ENCODE measurements at regions not wholly inside any gene's neighbourhood (a gene's known extent, or its start where the extent isn't known, plus 50 kb on each side); places are given as distances from the start of the nearest gene placed in this dataset.

DNA sequence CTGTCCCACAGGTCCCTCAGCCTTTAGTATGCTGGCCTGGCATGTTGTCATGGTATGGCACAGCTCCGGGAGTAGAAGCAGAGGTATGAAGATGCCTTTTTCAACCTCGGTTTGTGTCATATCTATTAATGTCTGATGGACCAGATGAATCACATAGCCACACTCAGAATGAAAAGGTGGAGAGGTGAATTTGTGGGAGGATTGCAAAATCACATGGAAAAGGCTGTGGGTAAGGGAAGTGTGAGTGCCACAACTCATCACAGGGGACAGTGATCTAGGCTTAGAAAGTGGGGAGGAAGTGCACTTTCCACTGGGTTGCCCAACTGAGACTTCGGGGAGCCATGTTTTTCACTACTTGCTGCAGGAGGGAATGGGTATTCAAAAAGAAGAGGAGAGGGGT, 190.7 kb downstream of the WDR11 start:
- Histone ChIP-seq H3K27me3 (ENCODE audit: insufficient read depth, low read length) (no peaks in the 10 kb centered on the region), H3K27ac (ENCODE audit: low read depth, low read length) (no peak overlapping the region)

DNA sequence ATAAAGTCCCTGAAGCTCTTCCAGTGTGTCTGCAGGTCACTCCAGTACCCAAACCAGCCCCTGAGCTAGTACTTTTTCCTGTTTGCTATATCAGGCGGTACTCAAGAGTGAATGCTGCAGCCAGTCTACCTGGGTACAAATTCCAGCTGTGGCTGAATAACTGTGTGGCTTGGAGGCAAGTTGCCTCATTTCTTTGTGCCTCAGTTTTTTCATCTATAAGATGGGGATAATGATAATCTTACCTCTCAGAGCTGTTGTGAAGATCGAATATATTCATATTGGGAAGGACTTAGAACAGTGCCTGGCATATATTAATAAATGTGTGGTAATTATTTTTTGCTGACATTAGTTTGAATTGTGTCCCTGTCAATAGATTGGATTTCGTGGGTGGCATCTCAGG, 191.2 kb downstream of the WDR11 start:
- no peaks in the 10 kb centered on the region for H3K27me3 ChIP-seq (ENCODE audit: insufficient read depth, low read length)

More for the DNA sequence above, 190.7 kb downstream of the WDR11 start:
- H3K79me2 ChIP-seq (ENCODE audit: control insufficient read depth, insufficient read depth, low read length, poor library complexity), result no peaks in the 10 kb centered on the region
- H4K12ac ChIP-seq (ENCODE audit: low read depth, low read length), result no peak overlapping the region
- no peaks in the 10 kb centered on the region for H3K36me3 ChIP-seq (ENCODE audit: control insufficient read depth in 1 of 2, insufficient read depth in 2 of 2, low read length in 2 of 2)
- no peak overlapping the region for H2AK5ac ChIP-seq (ENCODE audit: low read length)
- no CpG with 5 or more reads among the region's 3 CpGs for WGBS (ENCODE audit: extremely low coverage, insufficient coverage, insufficient read length)
- H4K91ac ChIP-seq (ENCODE audit: low read depth, low read length), result no peak overlapping the region
- H2BK5ac ChIP-seq (ENCODE audit: low read depth, low read length, poor library complexity), result no peak overlapping the region
- H3K9me3 ChIP-seq (ENCODE audit: insufficient read depth, low read depth, low read length), result no peaks in the 10 kb centered on the region
- H2BK120ac ChIP-seq (ENCODE audit: insufficient read depth, low read length, poor library complexity), result no peak overlapping the region
- H3K14ac ChIP-seq (ENCODE audit: low read length), result no peak overlapping the region
- no peak overlapping the region for H2AFZ ChIP-seq (ENCODE audit: insufficient read depth, low read length, poor library complexity)
- H3K79me1 ChIP-seq (ENCODE audit: low read length), result no peaks in the 10 kb centered on the region
- H3K23ac ChIP-seq (ENCODE audit: low read length), result no peak overlapping the region
- no peak overlapping the region for H4K8ac ChIP-seq (ENCODE audit: low read depth, low read length)
- DNase-seq, result no peak
- peaks cover 0 to 6% of the 10 kb centered on the region in 2 experiments for H3K4me1 ChIP-seq (ENCODE audit: control insufficient read depth in 1 of 2, insufficient read depth in 2 of 2, low read length in 2 of 2)
- no peak overlapping the region for H3K4me3 ChIP-seq (ENCODE audit: low read depth, low read length)
- no peak overlapping the region for H2BK12ac ChIP-seq (ENCODE audit: low read length)
- H3K4ac ChIP-seq (ENCODE audit: low read depth, low read length), result no peak overlapping the region
- H3K18ac ChIP-seq (ENCODE audit: low read length), result no peak overlapping the region
- no peak overlapping the region for H3K9ac ChIP-seq (ENCODE audit: low read length)
- H3K4me2 ChIP-seq (ENCODE audit: low read length), result no peak overlapping the region

DNA sequence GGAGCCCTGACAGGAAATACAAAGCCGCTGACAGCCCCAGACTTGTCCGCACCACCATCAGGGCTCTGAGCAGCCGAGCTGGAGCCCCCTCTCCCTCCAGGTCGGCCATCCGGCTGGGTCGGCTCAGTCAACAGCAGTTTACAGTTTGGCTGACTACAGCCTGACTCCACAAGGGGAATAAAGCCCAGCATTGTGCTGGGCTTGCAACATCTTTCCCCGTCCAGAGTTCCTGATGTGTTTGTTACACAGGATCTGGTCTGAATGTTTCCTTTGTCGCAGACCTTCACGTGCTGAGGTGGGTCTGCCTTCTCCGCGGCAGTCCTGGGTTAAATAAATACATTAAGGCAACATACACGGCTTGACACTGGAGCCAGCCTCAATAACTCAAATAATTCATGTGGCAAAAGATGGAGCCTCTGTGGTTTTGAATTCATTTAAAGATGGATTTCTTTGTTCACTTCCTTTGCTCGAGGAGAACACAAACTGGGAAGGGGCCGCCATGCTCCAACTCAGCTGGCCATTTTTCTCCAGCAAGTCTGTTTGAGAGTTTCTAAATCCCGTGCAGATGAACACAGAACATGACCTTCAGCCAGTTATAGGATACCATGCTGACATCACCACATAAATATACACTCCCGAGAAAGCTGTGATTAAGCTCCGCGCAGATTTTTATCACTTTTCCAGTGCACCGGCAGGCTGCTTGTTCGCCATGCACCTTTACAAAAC, 192.1 kb downstream of the WDR11 start:
- H3K23ac ChIP-seq (ENCODE audit: low read length), result no peak overlapping the region
- H2BK5ac ChIP-seq (ENCODE audit: low read depth, low read length, poor library complexity), result no peak overlapping the region
- no peak overlapping the region for H3K4ac ChIP-seq (ENCODE audit: low read depth, low read length)
- no peaks in the 10 kb centered on the region for H3K27me3 ChIP-seq (ENCODE audit: insufficient read depth, low read length)
- H3K4me2 ChIP-seq (ENCODE audit: low read length), result no peak overlapping the region
- H3K9me3 ChIP-seq (ENCODE audit: insufficient read depth, low read depth, low read length), result no peaks in the 10 kb centered on the region
- H3K4me3 ChIP-seq (ENCODE audit: low read depth, low read length), result no peak overlapping the region
- no peak overlapping the region for H2AK5ac ChIP-seq (ENCODE audit: low read length)
- H3K18ac ChIP-seq (ENCODE audit: low read length), result no peak overlapping the region
- no peak overlapping the region for H4K8ac ChIP-seq (ENCODE audit: low read depth, low read length)
- H4K91ac ChIP-seq (ENCODE audit: low read depth, low read length), result no peak overlapping the region
- H3K79me2 ChIP-seq (ENCODE audit: control insufficient read depth, insufficient read depth, low read length, poor library complexity), result no peaks in the 10 kb centered on the region
- H2BK120ac ChIP-seq (ENCODE audit: insufficient read depth, low read length, poor library complexity), result no peak overlapping the region
- H3K9ac ChIP-seq (ENCODE audit: low read length), result no peak overlapping the region
- H4K12ac ChIP-seq (ENCODE audit: low read depth, low read length), result no peak overlapping the region
- no peak overlapping the region for H3K14ac ChIP-seq (ENCODE audit: low read length)
- no CpG with 5 or more reads among the region's 20 CpGs for WGBS (ENCODE audit: extremely low coverage, insufficient coverage, insufficient read length)
- H2AFZ ChIP-seq (ENCODE audit: insufficient read depth, low read length, poor library complexity), result no peak overlapping the region
- no peak overlapping the region for H2BK12ac ChIP-seq (ENCODE audit: low read length)
- no peak overlapping the region for H3K27ac ChIP-seq (ENCODE audit: low read depth, low read length)
- no peaks in the 10 kb centered on the region for H3K79me1 ChIP-seq (ENCODE audit: low read length)
- peaks cover 0 to 4% of the 10 kb centered on the region in 2 experiments for H3K4me1 ChIP-seq (ENCODE audit: control insufficient read depth in 1 of 2, insufficient read depth in 2 of 2, low read length in 2 of 2)
- peak in 1 of 2 donors; percentile 43 for DNase-seq
- no peaks in the 10 kb centered on the region for H3K36me3 ChIP-seq (ENCODE audit: control insufficient read depth in 1 of 2, insufficient read depth in 2 of 2, low read length in 2 of 2)

More for the DNA sequence above, 191.2 kb downstream of the WDR11 start:
- Histone ChIP-seq H2BK5ac (ENCODE audit: low read depth, low read length, poor library complexity) (no peak overlapping the region), H3K9ac (ENCODE audit: low read length) (no peak overlapping the region), H3K4me3 (ENCODE audit: low read depth, low read length) (no peak overlapping the region), H2AFZ (ENCODE audit: insufficient read depth, low read length, poor library complexity) (no peak overlapping the region), H3K79me2 (ENCODE audit: control insufficient read depth, insufficient read depth, low read length, poor library complexity) (no peaks in the 10 kb centered on the region), H3K18ac (ENCODE audit: low read length) (no peak overlapping the region), H4K8ac (ENCODE audit: low read depth, low read length) (no peak overlapping the region), H3K36me3 (ENCODE audit: control insufficient read depth in 1 of 2, insufficient read depth in 2 of 2, low read length in 2 of 2) (no peaks in the 10 kb centered on the region), H2BK12ac (ENCODE audit: low read length) (no peak overlapping the region), H3K4me1 (ENCODE audit: control insufficient read depth in 1 of 2, insufficient read depth in 2 of 2, low read length in 2 of 2) (peaks cover 0 to 6% of the 10 kb centered on the region in 2 experiments), H4K91ac (ENCODE audit: low read depth, low read length) (no peak overlapping the region), H3K79me1 (ENCODE audit: low read length) (no peaks in the 10 kb centered on the region), H4K12ac (ENCODE audit: low read depth, low read length) (no peak overlapping the region), H2BK120ac (ENCODE audit: insufficient read depth, low read length, poor library complexity) (no peak overlapping the region), H3K27ac (ENCODE audit: low read depth, low read length) (no peak overlapping the region), H2AK5ac (ENCODE audit: low read length) (no peak overlapping the region), H3K4ac (ENCODE audit: low read depth, low read length) (no peak overlapping the region), H3K23ac (ENCODE audit: low read length) (no peak overlapping the region), H3K9me3 (ENCODE audit: insufficient read depth, low read depth, low read length) (no peaks in the 10 kb centered on the region), H3K14ac (ENCODE audit: low read length) (no peak overlapping the region), H3K4me2 (ENCODE audit: low read length) (no peak overlapping the region)
- no CpG with 5 or more reads among the region's 3 CpGs for WGBS (ENCODE audit: extremely low coverage, insufficient coverage, insufficient read length)
- DNase-seq, result no peak

DNA sequence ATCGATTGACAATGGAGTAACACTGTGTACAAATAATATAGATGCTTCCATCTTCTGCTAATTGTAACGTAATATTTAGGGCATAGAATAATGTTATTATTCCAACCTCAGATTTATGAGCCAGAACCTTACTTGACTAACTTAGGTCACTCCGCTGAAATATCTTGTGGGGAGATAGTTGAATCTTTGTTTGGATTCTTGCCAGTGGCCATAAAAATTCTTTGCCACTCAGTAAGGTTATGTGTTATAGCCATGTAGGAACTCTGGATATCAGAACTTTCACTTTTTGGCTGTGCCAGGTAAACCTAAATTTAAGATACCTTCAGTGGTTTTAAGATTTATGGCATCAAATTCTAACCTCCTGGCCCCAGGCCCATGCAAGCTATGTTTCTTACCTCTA, 197.6 kb downstream of the WDR11 start:
- H3K27me3 ChIP-seq (ENCODE audit: insufficient read depth, low read length), result no peaks in the 10 kb centered on the region
- no peak overlapping the region for H3K4ac ChIP-seq (ENCODE audit: low read depth, low read length)
- no peak overlapping the region for H4K91ac ChIP-seq (ENCODE audit: low read depth, low read length)
- no peaks in the 10 kb centered on the region for H3K79me2 ChIP-seq (ENCODE audit: control insufficient read depth, insufficient read depth, low read length, poor library complexity)
- WGBS (ENCODE audit: extremely low coverage, insufficient coverage, insufficient read length), result no CpG with 5 or more reads among the region's 3 CpGs
- no peak overlapping the region for H3K27ac ChIP-seq (ENCODE audit: low read depth, low read length)
- H2AK5ac ChIP-seq (ENCODE audit: low read length), result no peak overlapping the region
- no peak overlapping the region for H2BK120ac ChIP-seq (ENCODE audit: insufficient read depth, low read length, poor library complexity)
- no peak overlapping the region for H4K8ac ChIP-seq (ENCODE audit: low read depth, low read length)
- H3K9me3 ChIP-seq (ENCODE audit: insufficient read depth, low read depth, low read length), result no peaks in the 10 kb centered on the region
- H4K12ac ChIP-seq (ENCODE audit: low read depth, low read length), result no peak overlapping the region
- H3K4me2 ChIP-seq (ENCODE audit: low read length), result no peak overlapping the region
- no peaks in the 10 kb centered on the region for H3K36me3 ChIP-seq (ENCODE audit: control insufficient read depth in 1 of 2, insufficient read depth in 2 of 2, low read length in 2 of 2)
- H3K23ac ChIP-seq (ENCODE audit: low read length), result no peak overlapping the region
- no peak overlapping the region for H3K14ac ChIP-seq (ENCODE audit: low read length)
- no peaks in the 10 kb centered on the region for H3K79me1 ChIP-seq (ENCODE audit: low read length)
- no peak for DNase-seq
- no peak overlapping the region for H3K18ac ChIP-seq (ENCODE audit: low read length)
- H3K4me3 ChIP-seq (ENCODE audit: low read depth, low read length), result no peak overlapping the region
- no peak overlapping the region for H2BK12ac ChIP-seq (ENCODE audit: low read length)
- no peak overlapping the region for H3K9ac ChIP-seq (ENCODE audit: low read length)
- no peak overlapping the region for H2BK5ac ChIP-seq (ENCODE audit: low read depth, low read length, poor library complexity)
- H2AFZ ChIP-seq (ENCODE audit: insufficient read depth, low read length, poor library complexity), result no peak overlapping the region
- no peaks in the 10 kb centered on the region for H3K4me1 ChIP-seq (ENCODE audit: control insufficient read depth in 1 of 2, insufficient read depth in 2 of 2, low read length in 2 of 2)

All from trophoblast cell (in vitro differentiated cells and primary cell).